ENCODE measurements at regions not wholly inside any gene's neighbourhood (a gene's known extent, or its start where the extent isn't known, plus 50 kb on each side); places are given as distances from the start of the nearest gene placed in this dataset.

DNA sequence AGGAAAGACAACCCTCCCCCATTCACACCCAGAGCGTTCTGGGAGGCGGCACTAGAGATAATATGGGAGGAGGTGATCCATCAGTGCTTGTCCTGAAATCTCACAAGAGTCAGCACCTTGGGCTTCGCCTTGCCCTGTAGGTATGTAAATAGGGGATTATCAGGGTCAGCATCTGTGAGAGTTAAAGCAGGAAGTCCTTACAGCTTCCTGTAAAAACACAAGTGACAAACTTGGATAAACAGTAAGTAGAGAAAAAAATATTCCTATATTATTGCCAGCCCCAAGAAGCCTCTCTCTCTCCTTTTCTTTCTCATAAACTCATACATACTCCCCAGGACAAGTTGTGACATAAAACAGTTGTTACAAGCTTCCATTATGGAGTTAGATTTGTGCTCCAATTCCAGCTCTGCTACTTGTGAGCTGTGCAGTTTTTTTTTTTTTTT is 187.7 kb downstream of the MAF start:
- no peak for DNase-seq (ENCODE audit: low spot score)
- TF ChIP-seq CTCF (IDR thresholded peaks at IDR 0.05; ENCODE audit: borderline replicate concordance, control extremely low read depth, extremely low read depth, insufficient read depth, missing control alignments) = no peak
- in situ Hi-C loops (cut with MboI; ENCODE audit: low sequenced_read_pairs, unreplicated experiment) = no loop called here

DNA sequence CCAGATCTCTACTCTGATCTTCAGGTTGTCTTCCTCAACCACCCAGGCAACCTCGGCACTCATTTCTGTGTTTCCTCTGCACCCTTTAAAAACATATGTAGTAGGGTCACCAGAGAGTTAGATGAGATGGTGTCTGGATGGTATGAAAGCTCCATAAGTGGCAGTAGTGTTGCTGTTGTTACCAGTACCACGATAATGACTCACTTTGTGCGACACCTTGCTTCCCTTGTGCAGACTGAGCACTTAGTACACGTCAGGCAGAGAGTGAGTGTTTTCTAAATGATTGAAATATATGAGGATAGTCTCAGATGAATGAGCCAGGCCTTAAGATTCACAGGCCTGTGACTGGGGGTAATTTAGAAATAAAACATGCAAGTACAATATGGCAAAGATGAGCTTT is 188.7 kb downstream of the MAF start:
- in situ Hi-C loops (cut with MboI; ENCODE audit: low sequenced_read_pairs, unreplicated experiment) = no loop called here
- DNase-seq (ENCODE audit: low spot score) = no peak
- TF ChIP-seq CTCF (IDR thresholded peaks at IDR 0.05; ENCODE audit: borderline replicate concordance, control extremely low read depth, extremely low read depth, insufficient read depth, missing control alignments) = no peak

DNA sequence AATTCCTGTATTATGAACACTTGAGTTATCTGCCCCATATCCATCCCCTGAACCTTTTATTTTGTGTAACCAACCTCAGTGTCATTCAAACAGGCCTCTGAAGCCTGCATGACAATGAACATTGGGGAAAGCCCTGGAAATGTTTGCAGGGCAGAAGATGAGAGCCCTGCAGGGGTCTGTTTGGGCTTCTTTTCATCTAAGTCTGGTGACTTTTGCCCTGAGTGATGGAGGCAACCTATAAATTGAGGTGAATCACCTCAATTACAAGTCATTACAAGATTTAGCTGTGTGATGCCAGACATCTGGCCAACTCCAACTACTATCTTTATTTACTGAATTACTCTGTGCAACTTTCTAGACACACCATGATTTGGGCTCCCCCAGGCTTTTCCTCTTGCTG is 189.2 kb downstream of the MAF start:
- no peak for DNase-seq (ENCODE audit: low spot score)
- TF ChIP-seq CTCF (IDR thresholded peaks at IDR 0.05; ENCODE audit: borderline replicate concordance, control extremely low read depth, extremely low read depth, insufficient read depth, missing control alignments) = no peak
- in situ Hi-C loops (cut with MboI; ENCODE audit: low sequenced_read_pairs, unreplicated experiment) = no loop called here

DNA sequence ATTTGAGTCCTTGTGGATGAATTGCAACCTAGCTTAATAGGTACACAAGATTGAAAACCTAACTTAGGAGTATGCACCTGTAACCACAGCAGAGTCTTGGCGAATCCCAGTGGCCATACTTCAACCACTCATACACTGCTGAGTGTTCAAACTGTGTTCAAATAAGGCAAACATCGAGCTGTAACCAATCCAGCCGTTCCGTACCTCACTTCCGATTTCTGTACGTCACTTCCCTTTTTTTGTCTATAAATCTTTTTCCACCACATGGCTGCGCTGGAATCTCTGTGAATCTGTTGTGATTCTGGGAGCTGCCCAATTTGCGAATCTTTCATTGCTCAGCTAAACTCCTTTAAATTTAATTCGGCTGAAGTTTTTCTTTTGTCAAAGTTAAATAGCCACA is 190.6 kb downstream of the MAF start:
- no peak for DNase-seq (ENCODE audit: low spot score)
- in situ Hi-C loops (cut with MboI; ENCODE audit: low sequenced_read_pairs, unreplicated experiment) = no loop called here
- TF ChIP-seq CTCF (IDR thresholded peaks at IDR 0.05; ENCODE audit: borderline replicate concordance, control extremely low read depth, extremely low read depth, insufficient read depth, missing control alignments) = no peak

DNA sequence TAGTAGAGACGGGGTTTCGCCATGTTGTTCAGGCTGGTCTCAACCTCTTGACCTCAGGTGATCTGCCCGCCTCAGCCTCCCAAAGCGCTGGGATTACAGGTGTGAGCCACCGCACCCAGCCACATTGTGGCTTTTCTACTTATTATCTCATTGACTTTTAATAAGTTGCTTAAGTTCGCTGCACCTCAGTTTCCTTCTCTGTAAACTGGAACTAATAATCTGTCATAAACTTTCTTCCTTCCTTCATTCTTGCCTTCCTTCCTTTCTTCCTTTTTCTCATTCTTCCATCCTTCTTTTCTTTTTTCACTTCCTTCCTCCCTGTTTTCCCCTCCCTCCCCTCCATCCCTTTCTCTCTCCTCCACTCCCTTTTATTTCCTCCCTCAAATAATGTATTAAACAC is 192.2 kb downstream of the MAF start:
- no peak for DNase-seq (ENCODE audit: low spot score)
- TF ChIP-seq CTCF (IDR thresholded peaks at IDR 0.05; ENCODE audit: borderline replicate concordance, control extremely low read depth, extremely low read depth, insufficient read depth, missing control alignments) = no peak
- in situ Hi-C loops (cut with MboI; ENCODE audit: low sequenced_read_pairs, unreplicated experiment) = no loop called here

DNA sequence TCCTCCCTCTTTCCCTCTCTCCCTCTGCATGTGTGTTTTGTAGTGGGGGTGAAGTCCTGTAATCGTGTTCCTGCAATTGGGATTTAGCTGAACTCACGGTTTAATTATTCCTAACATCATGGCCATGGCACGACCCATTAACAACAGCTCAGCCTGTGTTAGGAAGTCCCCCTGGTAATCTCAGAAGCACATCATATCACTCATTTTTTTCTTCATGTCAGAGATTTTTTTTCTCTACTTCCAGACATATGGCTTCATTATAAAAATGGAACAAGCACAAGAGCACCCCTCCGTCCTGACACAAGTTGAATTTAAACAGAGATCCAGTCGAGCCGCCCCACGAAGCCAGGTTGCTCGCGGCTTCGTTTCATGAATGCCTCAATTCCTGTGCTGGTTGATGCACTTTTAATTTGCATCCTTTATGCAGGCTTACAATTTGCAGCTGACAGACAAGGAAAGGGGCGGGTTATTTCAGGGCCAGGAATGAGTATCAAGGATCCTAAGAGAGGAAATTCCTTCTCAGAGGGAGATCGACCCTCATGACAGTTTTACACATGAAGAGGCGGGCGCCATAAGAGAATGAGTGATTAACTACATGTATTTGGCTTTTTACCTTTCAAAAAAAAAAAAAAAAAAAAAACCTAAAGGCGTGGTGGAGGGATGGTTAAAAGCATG is 192.9 kb downstream of the MAF start:
- TF ChIP-seq CTCF (IDR thresholded peaks at IDR 0.05; ENCODE audit: borderline replicate concordance, control extremely low read depth, extremely low read depth, insufficient read depth, missing control alignments) = no peak
- in situ Hi-C loops (cut with MboI; ENCODE audit: low sequenced_read_pairs, unreplicated experiment) = no loop called here

More for the DNA sequence above, 192.9 kb downstream of the MAF start:
- no peak for DNase-seq (ENCODE audit: low spot score)

All from GM13976 (cell line).